ENCODE measurements at regions not wholly inside any gene's neighbourhood (a gene's known extent, or its start where the extent isn't known, plus 50 kb on each side); places are given as distances from the start of the nearest gene placed in this dataset.

DNA sequence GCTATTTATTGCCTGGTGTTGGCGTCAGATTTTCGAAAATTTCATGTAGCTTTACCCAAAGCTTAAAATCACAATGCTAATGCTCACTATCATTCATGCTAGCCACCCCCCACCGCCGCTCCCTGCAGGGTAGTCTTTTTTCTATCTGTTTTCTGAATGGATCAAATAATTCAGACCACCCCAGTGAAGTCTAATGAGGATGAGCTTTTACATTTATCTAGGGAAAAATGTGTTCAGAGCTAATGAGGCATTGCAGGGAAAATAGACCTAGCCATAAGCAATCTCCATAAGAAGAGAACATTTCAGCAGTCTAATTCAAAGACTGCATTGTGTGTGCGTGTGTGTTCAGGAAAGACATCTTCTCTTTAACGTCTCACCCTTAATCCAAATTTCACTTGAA lies 533.0 kb upstream of the PRMT6 start:
- DNase-seq (ENCODE audit: low spot score) = no peak
- no peaks in the 10 kb centered on the region for H3K4me1 ChIP-seq
- no peaks in the 10 kb centered on the region for H3K36me3 ChIP-seq
- H3K9me3 ChIP-seq = no peaks in the 10 kb centered on the region
- no peak overlapping the region for H3K27ac ChIP-seq
- TF ChIP-seq, protein P1, sequence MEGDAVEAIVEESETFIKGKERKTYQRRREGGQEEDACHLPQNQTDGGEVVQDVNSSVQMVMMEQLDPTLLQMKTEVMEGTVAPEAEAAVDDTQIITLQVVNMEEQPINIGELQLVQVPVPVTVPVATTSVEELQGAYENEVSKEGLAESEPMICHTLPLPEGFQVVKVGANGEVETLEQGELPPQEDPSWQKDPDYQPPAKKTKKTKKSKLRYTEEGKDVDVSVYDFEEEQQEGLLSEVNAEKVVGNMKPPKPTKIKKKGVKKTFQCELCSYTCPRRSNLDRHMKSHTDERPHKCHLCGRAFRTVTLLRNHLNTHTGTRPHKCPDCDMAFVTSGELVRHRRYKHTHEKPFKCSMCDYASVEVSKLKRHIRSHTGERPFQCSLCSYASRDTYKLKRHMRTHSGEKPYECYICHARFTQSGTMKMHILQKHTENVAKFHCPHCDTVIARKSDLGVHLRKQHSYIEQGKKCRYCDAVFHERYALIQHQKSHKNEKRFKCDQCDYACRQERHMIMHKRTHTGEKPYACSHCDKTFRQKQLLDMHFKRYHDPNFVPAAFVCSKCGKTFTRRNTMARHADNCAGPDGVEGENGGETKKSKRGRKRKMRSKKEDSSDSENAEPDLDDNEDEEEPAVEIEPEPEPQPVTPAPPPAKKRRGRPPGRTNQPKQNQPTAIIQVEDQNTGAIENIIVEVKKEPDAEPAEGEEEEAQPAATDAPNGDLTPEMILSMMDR (IDR thresholded peaks at IDR 0.05) = no peak
- H3K4me3 ChIP-seq = no peak overlapping the region
- H3K27me3 ChIP-seq = no peaks in the 10 kb centered on the region

DNA sequence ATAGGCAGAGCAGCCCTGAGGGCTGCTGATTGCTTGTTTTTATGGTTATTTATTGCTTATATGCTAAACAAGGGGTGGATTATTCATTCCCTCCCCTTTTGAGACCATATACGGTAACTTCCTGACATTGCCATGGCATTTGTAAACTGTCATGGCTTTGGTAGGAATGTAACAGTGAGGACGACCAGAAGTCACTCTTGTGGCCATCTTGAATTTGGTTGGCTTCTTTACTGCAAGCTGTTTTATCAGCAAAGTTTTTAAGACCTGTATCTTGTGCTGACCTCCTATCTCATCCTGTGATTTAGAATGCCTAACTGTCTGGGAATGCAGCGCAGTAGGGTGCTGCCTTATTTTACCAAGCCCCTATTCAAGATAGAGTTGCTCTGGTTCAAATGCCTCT lies 531.8 kb upstream of the PRMT6 start:
- H3K4me1 ChIP-seq = no peaks in the 10 kb centered on the region
- TF ChIP-seq, protein P1 (IDR thresholded peaks at IDR 0.05) = no peak
- DNase-seq (ENCODE audit: low spot score) = no peak

DNA sequence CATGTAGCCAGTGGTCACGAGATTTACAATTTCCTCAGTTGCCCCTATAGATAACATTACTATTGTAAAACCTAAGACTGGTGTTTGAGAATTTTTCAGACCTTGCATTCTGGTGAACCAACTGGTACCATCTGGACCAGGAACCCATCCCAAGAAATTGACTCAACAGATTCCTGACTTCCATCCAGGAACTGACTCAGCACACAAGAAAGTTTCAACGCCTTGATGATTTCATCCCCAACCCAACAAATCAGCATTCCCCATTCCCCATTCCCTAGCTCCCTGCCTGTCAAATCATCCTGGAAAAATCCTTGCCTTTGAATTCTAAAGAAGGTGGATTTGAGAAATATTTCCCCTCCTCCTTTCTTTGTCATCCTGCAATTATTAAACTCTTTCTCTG lies 529.8 kb upstream of the PRMT6 start:
- no peak for DNase-seq (ENCODE audit: low spot score)
- Histone ChIP-seq H3K4me1 (no peaks in the 10 kb centered on the region), H3K27ac (no peak overlapping the region), H3K9me3 (peaks cover 0 to 7% of the 10 kb centered on the region in 2 donors), H3K36me3 (no peaks in the 10 kb centered on the region), H3K27me3 (no peaks in the 10 kb centered on the region), H3K4me3 (no peak overlapping the region)
- TF ChIP-seq, protein P1 (IDR thresholded peaks at IDR 0.05) = no peak

More for the DNA sequence above, 531.8 kb upstream of the PRMT6 start:
- Histone ChIP-seq H3K36me3 (no peaks in the 10 kb centered on the region), H3K9me3 (no peaks in the 10 kb centered on the region), H3K27me3 (no peaks in the 10 kb centered on the region), H3K27ac (no peak overlapping the region), H3K4me3 (no peak overlapping the region)

DNA sequence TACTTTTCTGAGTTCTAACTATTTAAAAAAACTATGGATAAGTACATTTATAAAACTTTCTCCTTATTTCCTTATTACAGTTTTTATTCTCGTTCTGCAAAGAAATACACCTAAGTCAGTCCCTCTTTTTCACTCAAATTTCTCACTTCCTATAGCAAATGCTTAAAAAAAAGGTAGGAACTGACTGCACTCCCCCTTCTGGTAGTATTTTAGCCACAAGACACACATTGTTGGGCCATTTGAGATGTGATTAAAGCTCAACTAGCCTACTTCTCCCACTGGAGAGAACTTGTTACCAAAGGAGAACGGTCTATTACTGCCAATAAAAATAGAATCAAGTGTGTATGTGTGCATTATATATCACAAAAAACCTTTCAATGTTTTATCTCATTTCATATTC lies 521.9 kb upstream of the PRMT6 start:
- Histone ChIP-seq H3K27me3 (no peaks in the 10 kb centered on the region), H3K27ac (no peak overlapping the region), H3K36me3 (no peaks in the 10 kb centered on the region), H3K9me3 (peaks cover 0 to 16% of the 10 kb centered on the region in 2 donors), H3K4me3 (no peak overlapping the region), H3K4me1 (no peaks in the 10 kb centered on the region)
- TF ChIP-seq, protein P1 (IDR thresholded peaks at IDR 0.05) = no peak
- DNase-seq (ENCODE audit: low spot score) = no peak

DNA sequence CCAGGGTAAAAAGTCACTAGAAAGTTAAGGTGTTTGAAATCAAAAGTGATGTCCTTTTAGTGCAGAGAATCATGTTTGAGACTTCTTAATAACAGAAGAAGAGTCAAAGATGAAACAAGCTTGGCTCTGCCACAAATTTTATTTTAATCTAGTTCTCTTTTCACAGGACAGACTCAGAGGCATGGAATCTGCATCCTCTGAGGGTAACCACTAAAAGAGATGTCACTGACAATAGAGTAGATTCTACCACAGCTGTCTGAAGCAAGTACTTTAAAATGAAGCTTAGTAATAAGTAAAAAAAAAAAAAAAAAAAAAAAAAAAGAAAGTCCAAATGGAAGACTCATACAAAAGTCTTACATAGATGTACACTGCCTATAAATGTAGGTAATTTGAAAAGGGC lies 519.7 kb upstream of the PRMT6 start:
- Histone ChIP-seq H3K27ac (no peak overlapping the region), H3K4me3 (no peak overlapping the region), H3K36me3 (no peaks in the 10 kb centered on the region), H3K4me1 (no peaks in the 10 kb centered on the region), H3K9me3 (peaks cover 0 to 29% of the 10 kb centered on the region in 2 donors), H3K27me3 (no peaks in the 10 kb centered on the region)
- TF ChIP-seq, protein P1 (IDR thresholded peaks at IDR 0.05) = no peak
- no peak for DNase-seq (ENCODE audit: low spot score)

DNA sequence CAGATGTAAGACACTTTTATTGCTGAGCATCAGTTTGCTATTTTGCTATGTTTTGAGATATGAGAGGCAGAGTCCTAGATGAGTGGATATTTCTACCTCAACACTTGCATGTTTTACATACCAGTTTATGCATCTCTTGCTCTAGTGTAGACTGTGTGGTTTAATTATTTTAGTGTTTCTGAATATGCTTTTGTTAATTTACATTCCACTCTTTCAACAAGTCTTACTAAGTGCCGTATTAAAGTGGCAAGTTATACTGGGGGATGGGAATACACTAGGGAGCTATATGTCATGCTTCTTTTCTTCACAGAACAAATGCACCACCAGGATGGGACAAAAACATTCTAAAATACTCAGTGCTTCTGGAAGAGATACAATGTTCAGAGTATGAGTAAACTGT lies 507.7 kb upstream of the PRMT6 start:
- Histone ChIP-seq H3K4me3 (no peak overlapping the region), H3K4me1 (no peaks in the 10 kb centered on the region), H3K9me3 (no peaks in the 10 kb centered on the region), H3K36me3 (no peaks in the 10 kb centered on the region), H3K27ac (no peak overlapping the region), H3K27me3 (no peaks in the 10 kb centered on the region)
- no peak for DNase-seq (ENCODE audit: low spot score)
- TF ChIP-seq, protein P1 (IDR thresholded peaks at IDR 0.05) = no peak

Data from right atrium auricular region (tissue), 2 donors.